Adipocyte (in vitro differentiated cells): ENCODE measurements at regions not wholly inside any gene's neighbourhood (a gene's known extent, or its start where the extent isn't known, plus 50 kb on each side); places are given as distances from the start of the nearest gene placed in this dataset.

Experiments used
- DNase-seq: peaks from one replicate; pipeline ENCODE4 v3.0.0-alpha.2; 2015; ENCODE audit warnings: low read depth
- H3K27me3 ChIP-seq: replicated peaks from 2 replicates; pipeline ENCODE4 v1.7.0; 2013; ENCODE audit warnings: mild to moderate bottlenecking, low read length, moderate library complexity; ENCODE audit not compliant: control insufficient read depth, insufficient read depth
- H3K36me3 ChIP-seq: 2 replicates; pipeline ENCODE4 v1.7.0; 2013; ENCODE audit warnings: low read length, mild to moderate bottlenecking, moderate library complexity; ENCODE audit not compliant: control insufficient read depth, insufficient read depth, severe bottlenecking
- H3K4me1 ChIP-seq: 2 replicates; pipeline ENCODE4 v1.7.0; 2013; ENCODE audit warnings: mild to moderate bottlenecking, low read length, moderate library complexity; ENCODE audit not compliant: control insufficient read depth, insufficient read depth
- H3K4me3 ChIP-seq: 2 replicates; pipeline ENCODE4 v1.7.0; 2013; ENCODE audit warnings: mild to moderate bottlenecking, low read length, moderate library complexity
- H3K9ac ChIP-seq: 2 replicates; pipeline ENCODE4 v1.7.0; 2013; ENCODE audit warnings: mild to moderate bottlenecking, low read length, moderate library complexity
- H3K9me3 ChIP-seq: 2 replicates; pipeline ENCODE4 v1.7.0; 2013; ENCODE audit warnings: mild to moderate bottlenecking, low read length, moderate library complexity; ENCODE audit not compliant: control insufficient read depth

GRCh38 chr12:90510948-90511347, 444.0 kb downstream of the CCER1 start:
- H3K4me1 ChIP-seq: peaks cover 16% of the 10 kb centered on the region
- peak; percentile 54 for DNase-seq
- H3K27me3 ChIP-seq: no peaks in the 10 kb centered on the region
- H3K9me3 ChIP-seq: no peaks in the 10 kb centered on the region
- H3K36me3 ChIP-seq: no peaks in the 10 kb centered on the region
- H3K4me3 ChIP-seq: no peak overlapping the region
- H3K9ac ChIP-seq: no peak overlapping the region

GRCh38 chr12:90504806-90505205, 450.2 kb downstream of the CCER1 start:
- no peaks in the 10 kb centered on the region for H3K27me3 ChIP-seq
- no peaks in the 10 kb centered on the region for H3K36me3 ChIP-seq
- H3K9me3 ChIP-seq: no peaks in the 10 kb centered on the region
- H3K9ac ChIP-seq: no peak overlapping the region
- H3K4me1 ChIP-seq: no peaks in the 10 kb centered on the region
- no peak for DNase-seq
- no peak overlapping the region for H3K4me3 ChIP-seq

- no peaks in the 10 kb centered on the region for H3K36me3 ChIP-seq
- H3K4me1 ChIP-seq: no peaks in the 10 kb centered on the region
Measured at GRCh38 chr12:90502070-90502469, 452.9 kb downstream of the CCER1 start.

DNA sequence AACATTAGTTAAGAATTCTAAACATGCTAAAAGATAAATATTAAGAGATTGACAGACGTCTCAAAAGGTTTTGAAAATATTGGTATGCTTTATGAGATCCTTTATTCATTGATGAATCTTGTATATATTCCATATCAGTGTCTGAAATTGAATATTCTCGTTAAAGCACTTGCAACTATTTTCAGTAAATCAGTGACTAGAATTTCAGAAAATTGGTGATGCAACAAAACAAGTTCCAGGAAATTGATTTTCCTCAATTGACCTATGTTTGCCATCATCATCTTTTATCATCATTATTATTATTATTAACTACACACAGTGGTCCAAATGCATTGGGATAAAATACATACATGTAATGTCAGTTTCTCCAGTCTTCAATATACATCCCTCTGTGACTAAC, 453.6 kb downstream of the CCER1 start:
- H3K4me1 ChIP-seq: no peaks in the 10 kb centered on the region
- no peaks in the 10 kb centered on the region for H3K9me3 ChIP-seq
- no peak overlapping the region for H3K9ac ChIP-seq
- no peak overlapping the region for H3K4me3 ChIP-seq
- H3K27me3 ChIP-seq: no peaks in the 10 kb centered on the region
- no peak for DNase-seq
- H3K36me3 ChIP-seq: no peaks in the 10 kb centered on the region

More at GRCh38 chr12:90502070-90502469, 452.9 kb downstream of the CCER1 start:
- Histone ChIP-seq H3K9me3 (no peaks in the 10 kb centered on the region), H3K9ac (no peak overlapping the region), H3K4me3 (no peak overlapping the region), H3K27me3 (no peaks in the 10 kb centered on the region)
- DNase-seq: no peak

DNA sequence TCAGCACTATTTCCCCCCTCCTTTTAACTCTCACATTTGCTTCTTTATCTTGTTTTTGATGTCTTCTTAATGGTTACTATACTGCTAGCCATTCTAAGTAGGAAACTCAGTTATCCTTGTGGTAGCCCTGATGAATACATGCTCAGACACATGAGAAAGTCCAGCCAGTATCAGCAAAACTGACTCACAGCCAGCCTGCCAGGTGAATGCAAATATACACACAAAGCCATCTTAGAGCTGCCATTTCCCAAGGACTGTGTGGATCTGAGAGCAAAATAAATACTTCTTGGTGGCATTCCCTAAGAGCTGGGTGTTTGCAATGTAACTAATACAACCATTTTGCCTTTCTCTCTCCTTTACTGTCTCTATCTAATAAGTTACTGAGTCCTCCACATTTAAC, 455.2 kb downstream of the CCER1 start:
- no peak overlapping the region for H3K4me3 ChIP-seq
- H3K9ac ChIP-seq: no peak overlapping the region
- H3K9me3 ChIP-seq: no peaks in the 10 kb centered on the region
- no peaks in the 10 kb centered on the region for H3K36me3 ChIP-seq
- H3K27me3 ChIP-seq: no peaks in the 10 kb centered on the region
- no peaks in the 10 kb centered on the region for H3K4me1 ChIP-seq
- no peak for DNase-seq

DNA sequence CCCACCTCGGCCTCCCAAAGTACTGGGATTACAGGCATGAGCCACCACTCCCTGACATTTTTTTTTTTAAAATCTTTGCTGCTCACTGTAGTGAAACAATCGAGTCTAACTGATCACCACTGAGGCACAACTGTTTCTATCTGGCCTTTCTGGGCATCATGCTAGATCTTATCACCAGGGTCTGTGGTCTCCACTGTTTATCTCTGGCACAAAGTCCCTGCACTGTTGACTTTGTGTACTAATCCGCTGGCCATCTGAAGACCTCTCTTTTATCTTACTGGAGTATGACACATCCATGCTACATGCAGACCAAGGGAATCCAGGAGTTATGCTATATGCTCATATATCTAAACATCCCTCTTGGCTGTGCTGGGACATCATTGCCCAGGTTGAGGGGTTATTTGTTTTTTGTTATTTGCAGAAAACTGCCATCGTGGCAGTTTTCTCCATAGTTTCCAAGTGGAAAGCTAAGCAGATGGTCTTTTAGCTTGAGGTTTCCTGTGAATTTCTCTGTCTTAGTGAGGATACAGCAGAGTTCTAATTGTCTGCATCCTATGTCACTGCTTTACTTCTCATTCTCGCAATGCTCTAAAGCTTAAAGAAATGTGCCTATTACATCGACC, 456.9 kb downstream of the CCER1 start:
- Histone ChIP-seq H3K9me3 (no peaks in the 10 kb centered on the region), H3K27me3 (no peaks in the 10 kb centered on the region), H3K9ac (no peak overlapping the region), H3K36me3 (no peaks in the 10 kb centered on the region), H3K4me1 (no peaks in the 10 kb centered on the region), H3K4me3 (no peak overlapping the region)
- no peak for DNase-seq

DNA sequence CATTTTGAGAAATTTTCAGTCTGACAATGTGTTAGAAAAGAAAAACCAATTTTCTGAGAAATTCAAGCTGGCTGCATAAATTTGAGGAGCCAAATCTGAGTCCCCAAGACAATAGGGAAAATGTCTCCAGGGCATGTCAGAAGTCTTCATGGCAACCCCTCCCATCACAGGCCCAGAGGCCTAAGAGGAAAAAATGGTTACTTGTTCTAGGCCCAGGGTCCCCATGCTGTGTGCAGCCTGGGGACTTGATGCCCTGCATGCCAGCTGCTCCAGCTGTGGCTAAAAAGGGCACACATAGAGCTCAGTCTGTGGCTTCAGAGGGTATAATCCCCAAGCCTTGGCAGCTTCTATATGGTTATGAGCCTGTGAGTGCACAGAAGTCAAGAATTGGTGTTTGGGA, 464.6 kb downstream of the CCER1 start:
- no peak for DNase-seq
- Histone ChIP-seq H3K4me1 (no peaks in the 10 kb centered on the region), H3K27me3 (no peaks in the 10 kb centered on the region), H3K36me3 (no peaks in the 10 kb centered on the region), H3K9ac (no peak overlapping the region), H3K9me3 (peaks cover 12% of the 10 kb centered on the region), H3K4me3 (no peak overlapping the region)

GRCh38 chr12:90489141-90489540, 465.8 kb downstream of the CCER1 start:
- H3K4me3 ChIP-seq: no peak overlapping the region
- no peak for DNase-seq
- H3K27me3 ChIP-seq: no peaks in the 10 kb centered on the region
- peaks cover 12% of the 10 kb centered on the region for H3K9me3 ChIP-seq
- H3K36me3 ChIP-seq: no peaks in the 10 kb centered on the region
- H3K4me1 ChIP-seq: no peaks in the 10 kb centered on the region
- no peak overlapping the region for H3K9ac ChIP-seq

- H3K36me3 ChIP-seq: no peaks in the 10 kb centered on the region
- H3K9me3 ChIP-seq: peaks cover 3% of the 10 kb centered on the region
- no peaks in the 10 kb centered on the region for H3K4me1 ChIP-seq
- no peaks in the 10 kb centered on the region for H3K27me3 ChIP-seq
- no peak overlapping the region for H3K9ac ChIP-seq
- H3K4me3 ChIP-seq: no peak overlapping the region
- no peak for DNase-seq
Measured at GRCh38 chr12:90485560-90485959, 469.4 kb downstream of the CCER1 start.

GRCh38 chr12:90484094-90484493, 470.9 kb downstream of the CCER1 start:
- no peaks in the 10 kb centered on the region for H3K4me1 ChIP-seq
- DNase-seq: no peak

DNA sequence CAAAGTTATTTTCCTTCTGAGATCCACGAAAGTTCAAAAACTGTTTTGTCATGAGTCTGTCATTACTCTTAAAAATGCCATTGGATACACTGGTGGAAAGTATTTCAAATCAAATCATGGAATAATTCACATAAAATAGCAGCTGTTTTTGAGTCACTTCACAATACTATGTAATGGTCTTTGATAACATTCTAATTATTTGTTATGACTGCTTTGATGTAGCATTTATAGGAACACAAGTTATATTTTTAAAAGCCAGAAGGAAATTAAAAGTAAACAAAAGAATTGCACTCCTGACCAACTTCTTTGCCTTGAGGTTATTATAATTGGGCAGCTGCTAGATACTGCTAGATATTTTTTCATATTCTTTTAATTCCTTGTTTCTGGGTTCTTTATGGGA, 473.2 kb downstream of the CCER1 start:
- Histone ChIP-seq H3K27me3 (no peaks in the 10 kb centered on the region), H3K4me3 (no peak overlapping the region), H3K36me3 (no peaks in the 10 kb centered on the region), H3K9me3 (no peaks in the 10 kb centered on the region), H3K4me1 (no peaks in the 10 kb centered on the region), H3K9ac (no peak overlapping the region)
- no peak for DNase-seq

More at GRCh38 chr12:90484094-90484493, 470.9 kb downstream of the CCER1 start:
- Histone ChIP-seq H3K27me3 (no peaks in the 10 kb centered on the region), H3K9me3 (no peaks in the 10 kb centered on the region), H3K9ac (no peak overlapping the region), H3K36me3 (no peaks in the 10 kb centered on the region), H3K4me3 (no peak overlapping the region)

GRCh38 chr12:90479237-90479636, 475.7 kb downstream of the CCER1 start:
- H3K9me3 ChIP-seq: no peaks in the 10 kb centered on the region
- no peaks in the 10 kb centered on the region for H3K27me3 ChIP-seq
- H3K36me3 ChIP-seq: no peaks in the 10 kb centered on the region
- H3K9ac ChIP-seq: no peak overlapping the region
- H3K4me3 ChIP-seq: no peak overlapping the region
- DNase-seq: no peak
- H3K4me1 ChIP-seq: peaks cover 3% of the 10 kb centered on the region
